ENCODE measurements at regions not wholly inside any gene's neighbourhood (a gene's known extent, or its start where the extent isn't known, plus 50 kb on each side); places are given as distances from the start of the nearest gene placed in this dataset.

DNA sequence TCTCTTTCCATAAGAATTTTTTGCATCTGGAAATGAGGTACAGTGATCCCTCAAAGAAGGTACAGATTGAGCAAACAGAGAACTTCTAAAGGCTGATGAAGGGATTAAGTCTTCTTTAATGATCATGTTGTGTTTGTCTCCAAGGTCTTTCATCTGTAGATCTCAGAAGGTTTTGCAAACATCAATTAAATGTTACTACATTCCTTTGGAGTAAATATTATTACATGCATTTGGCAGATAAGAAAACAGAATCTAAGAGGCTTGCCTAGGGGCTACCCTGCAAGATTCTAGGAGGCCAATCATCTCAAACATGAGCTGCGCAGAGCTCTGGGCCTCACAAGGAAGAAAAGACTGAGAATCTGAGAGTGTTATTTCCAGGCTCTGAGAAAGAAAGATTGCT is 70.9 kb upstream of the LPP start (continued):
- TF ChIP-seq ATF1 (CRISPR knock-in tag; IDR thresholded peaks at IDR 0.05) (no peak), AFF4 (CRISPR knock-in tag; IDR thresholded peaks at IDR 0.05; ENCODE audit: borderline replicate concordance) (no peak), NFE2L1 (CRISPR knock-in tag; IDR thresholded peaks at IDR 0.05) (no peak), SMAD3 (CRISPR knock-in tag; IDR thresholded peaks at IDR 0.05; ENCODE audit: borderline replicate concordance) (no peak), FOXK1 (CRISPR knock-in tag; IDR thresholded peaks at IDR 0.05) (no peak), CREM (CRISPR knock-in tag; IDR thresholded peaks at IDR 0.05) (no peak), JAZF1 (CRISPR knock-in tag; IDR thresholded peaks at IDR 0.05) (no peak), ZNF121 (CRISPR knock-in tag; IDR thresholded peaks at IDR 0.05) (no peak), TEAD4 (CRISPR knock-in tag; IDR thresholded peaks at IDR 0.05) (no peak), GABPB1 (CRISPR knock-in tag; IDR thresholded peaks at IDR 0.05) (no peak), AR (CRISPR knock-in tag; IDR thresholded peaks at IDR 0.05) (no peak), RELA (CRISPR knock-in tag; IDR thresholded peaks at IDR 0.05; ENCODE audit: borderline replicate concordance) (no peak), HMGXB4 (CRISPR knock-in tag; IDR thresholded peaks at IDR 0.05) (no peak), ZNF317 (CRISPR knock-in tag; IDR thresholded peaks at IDR 0.05; ENCODE audit: borderline replicate concordance, low read depth) (no peak), ZNF281 (CRISPR knock-in tag; IDR thresholded peaks at IDR 0.05) (no peak)
- TF ChIP-seq, protein P1, sequence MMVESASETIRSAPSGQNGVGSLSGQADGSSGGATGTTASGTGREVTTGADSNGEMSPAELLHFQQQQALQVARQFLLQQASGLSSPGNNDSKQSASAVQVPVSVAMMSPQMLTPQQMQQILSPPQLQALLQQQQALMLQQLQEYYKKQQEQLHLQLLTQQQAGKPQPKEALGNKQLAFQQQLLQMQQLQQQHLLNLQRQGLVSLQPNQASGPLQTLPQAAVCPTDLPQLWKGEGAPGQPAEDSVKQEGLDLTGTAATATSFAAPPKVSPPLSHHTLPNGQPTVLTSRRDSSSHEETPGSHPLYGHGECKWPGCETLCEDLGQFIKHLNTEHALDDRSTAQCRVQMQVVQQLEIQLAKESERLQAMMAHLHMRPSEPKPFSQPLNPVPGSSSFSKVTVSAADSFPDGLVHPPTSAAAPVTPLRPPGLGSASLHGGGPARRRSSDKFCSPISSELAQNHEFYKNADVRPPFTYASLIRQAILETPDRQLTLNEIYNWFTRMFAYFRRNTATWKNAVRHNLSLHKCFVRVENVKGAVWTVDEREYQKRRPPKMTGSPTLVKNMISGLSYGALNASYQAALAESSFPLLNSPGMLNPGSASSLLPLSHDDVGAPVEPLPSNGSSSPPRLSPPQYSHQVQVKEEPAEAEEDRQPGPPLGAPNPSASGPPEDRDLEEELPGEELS (CRISPR knock-in tag; IDR thresholded peaks at IDR 0.05), result no peak
- TF ChIP-seq, protein P2, sequence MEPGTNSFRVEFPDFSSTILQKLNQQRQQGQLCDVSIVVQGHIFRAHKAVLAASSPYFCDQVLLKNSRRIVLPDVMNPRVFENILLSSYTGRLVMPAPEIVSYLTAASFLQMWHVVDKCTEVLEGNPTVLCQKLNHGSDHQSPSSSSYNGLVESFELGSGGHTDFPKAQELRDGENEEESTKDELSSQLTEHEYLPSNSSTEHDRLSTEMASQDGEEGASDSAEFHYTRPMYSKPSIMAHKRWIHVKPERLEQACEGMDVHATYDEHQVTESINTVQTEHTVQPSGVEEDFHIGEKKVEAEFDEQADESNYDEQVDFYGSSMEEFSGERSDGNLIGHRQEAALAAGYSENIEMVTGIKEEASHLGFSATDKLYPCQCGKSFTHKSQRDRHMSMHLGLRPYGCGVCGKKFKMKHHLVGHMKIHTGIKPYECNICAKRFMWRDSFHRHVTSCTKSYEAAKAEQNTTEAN (CRISPR knock-in tag; IDR thresholded peaks at IDR 0.05), result no peak

All from WTC11 (cell line).